Karpas-422 (cell line): ENCODE measurements at regions not wholly inside any gene's neighbourhood (a gene's known extent, or its start where the extent isn't known, plus 50 kb on each side); places are given as distances from the start of the nearest gene placed in this dataset.
A peak's percentile ranks its signal among the peaks of the same experiment; 100 is the strongest.

ENCODE experiments used
- DNase-seq: peaks from one replicate; pipeline ENCODE4 v3.0.0-alpha.2; 2015
- H2AFZ ChIP-seq: fragments of 200-600 bp; sonication (generic); 2 replicates; pipeline ENCODE4 v1.6.1; 2014; ENCODE audit warnings: antibody characterized with exemption, low read length, mixed read lengths
- H3K27ac ChIP-seq: fragments of 200-600 bp; sonication (generic); 2 replicates; pipeline ENCODE4 v1.5.1; 2014; ENCODE audit warnings: mild to moderate bottlenecking, low read length, moderate library complexity
- H3K27me3 ChIP-seq: fragments of 200-600 bp; sonication (generic); 2 replicates; pipeline ENCODE4 v1.6.1; 2014; ENCODE audit warnings: low read length, mixed read lengths
- H3K36me3 ChIP-seq: fragments of 200-600 bp; sonication (generic); 2 replicates; pipeline ENCODE4 v1.6.1; 2014; ENCODE audit warnings: low read length, mixed read lengths; ENCODE audit not compliant: insufficient read depth
- H3K4me1 ChIP-seq: fragments of 200-600 bp; sonication (generic); 2 replicates; pipeline ENCODE4 v1.6.1; 2014; ENCODE audit warnings: mild to moderate bottlenecking, low read length, mixed read lengths
- H3K4me2 ChIP-seq: fragments of 200-600 bp; sonication (generic); 2 replicates; pipeline ENCODE4 v1.6.1; 2014; ENCODE audit warnings: low read length, low read depth, mild to moderate bottlenecking; ENCODE audit not compliant: poor library complexity, severe bottlenecking
- H3K4me3 ChIP-seq: fragments of 200-600 bp; sonication (generic); 2 replicates; pipeline ENCODE4 v1.5.1; 2014; ENCODE audit warnings: mild to moderate bottlenecking, antibody characterized with exemption, low read length, mixed read lengths
- H3K79me2 ChIP-seq: fragments of 200-600 bp; sonication (generic); 2 replicates; pipeline ENCODE4 v1.6.1; 2014; ENCODE audit warnings: mild to moderate bottlenecking, low read length, mixed read lengths
- H3K9ac ChIP-seq: fragments of 200-600 bp; sonication (generic); 2 replicates; pipeline ENCODE4 v1.6.0; 2014; ENCODE audit warnings: low read length
- H3K9me2 ChIP-seq: fragments of 200-600 bp; sonication (generic), shearing (Covaris generic); replicated peaks from 2 replicates; pipeline ENCODE4 v1.6.0; 2014; ENCODE audit warnings: mild to moderate bottlenecking, low read length, moderate library complexity; ENCODE audit not compliant: insufficient read depth
- H3K9me3 ChIP-seq: fragments of 300-700, 200-600 bp; sonication (generic); 2 replicates; pipeline ENCODE4 v1.6.1; 2014; ENCODE audit warnings: low read length, mixed read lengths
- H4K20me1 ChIP-seq: fragments of 200-600 bp; sonication (generic); 2 replicates; pipeline ENCODE4 v1.6.1; 2014; ENCODE audit warnings: mild to moderate bottlenecking, antibody characterized with exemption, low read length, low read depth; ENCODE audit not compliant: insufficient read depth

- H3K36me3 ChIP-seq, result no peaks in the 10 kb centered on the region
- no peaks in the 10 kb centered on the region for H3K79me2 ChIP-seq
- no peaks in the 10 kb centered on the region for H3K9me3 ChIP-seq
- H3K27ac ChIP-seq, result no peak overlapping the region
- DNase-seq, result no peak
- no peaks in the 10 kb centered on the region for H4K20me1 ChIP-seq
- H3K27me3 ChIP-seq, result no peaks in the 10 kb centered on the region
- H3K9me2 ChIP-seq, result no peaks in the 10 kb centered on the region
- H3K4me2 ChIP-seq, result no peak overlapping the region
- H3K9ac ChIP-seq, result no peak overlapping the region
- H3K4me1 ChIP-seq, result no peaks in the 10 kb centered on the region
- H3K4me3 ChIP-seq, result no peak overlapping the region
- no peak overlapping the region for H2AFZ ChIP-seq
Observed at GRCh38 chr17:13421581-13422130, 180.1 kb downstream of the HS3ST3A1 start.

GRCh38 chr17:13420878-13421277 is 180.9 kb downstream of the HS3ST3A1 start:
- no peak overlapping the region for H3K9ac ChIP-seq
- no peak overlapping the region for H2AFZ ChIP-seq
- H4K20me1 ChIP-seq, result no peaks in the 10 kb centered on the region

DNA sequence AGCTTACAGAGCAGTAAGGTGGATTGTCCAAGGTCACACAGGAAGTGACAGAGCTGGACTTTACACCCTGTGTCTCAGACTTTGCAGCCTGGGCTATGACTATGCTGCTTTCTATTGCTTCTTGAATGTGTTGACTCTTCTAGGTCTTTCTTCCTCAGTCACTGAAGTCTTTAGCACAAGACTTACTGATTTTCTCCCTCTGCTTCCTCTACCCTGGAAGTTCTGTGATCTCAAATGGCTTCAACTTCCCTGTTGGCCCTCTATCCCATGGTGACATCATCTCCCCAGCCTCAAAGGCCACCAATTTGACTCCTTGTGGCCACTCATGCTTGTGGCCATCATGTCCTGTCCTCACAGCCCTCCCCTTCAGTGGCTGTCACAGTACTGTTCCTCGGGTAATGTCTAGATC is 181.3 kb downstream of the HS3ST3A1 start:
- Histone ChIP-seq H3K4me1 (no peaks in the 10 kb centered on the region), H3K27me3 (no peaks in the 10 kb centered on the region), H3K27ac (no peak overlapping the region), H3K4me3 (no peak overlapping the region), H3K4me2 (no peak overlapping the region), H3K9ac (no peak overlapping the region), H3K36me3 (no peaks in the 10 kb centered on the region), H2AFZ (no peak overlapping the region), H3K9me3 (no peaks in the 10 kb centered on the region), H3K79me2 (no peaks in the 10 kb centered on the region), H3K9me2 (no peaks in the 10 kb centered on the region), H4K20me1 (no peaks in the 10 kb centered on the region)
- DNase-seq, result no peak

More at GRCh38 chr17:13420878-13421277, 180.9 kb downstream of the HS3ST3A1 start:
- Histone ChIP-seq H3K27me3 (no peaks in the 10 kb centered on the region), H3K27ac (no peak overlapping the region), H3K4me1 (no peaks in the 10 kb centered on the region), H3K4me3 (no peak overlapping the region), H3K9me2 (no peaks in the 10 kb centered on the region), H3K79me2 (no peaks in the 10 kb centered on the region), H3K9me3 (no peaks in the 10 kb centered on the region), H3K4me2 (no peak overlapping the region), H3K36me3 (no peaks in the 10 kb centered on the region)
- no peak for DNase-seq

- no peaks in the 10 kb centered on the region for H3K79me2 ChIP-seq
- H3K27me3 ChIP-seq, result no peaks in the 10 kb centered on the region
- H3K9me3 ChIP-seq, result no peaks in the 10 kb centered on the region
- H3K9me2 ChIP-seq, result no peaks in the 10 kb centered on the region
- DNase-seq, result no peak
- H3K4me1 ChIP-seq, result no peaks in the 10 kb centered on the region
- no peak overlapping the region for H3K27ac ChIP-seq
- no peaks in the 10 kb centered on the region for H4K20me1 ChIP-seq
- no peak overlapping the region for H2AFZ ChIP-seq
- no peak overlapping the region for H3K4me3 ChIP-seq
- peak overlapping the region; percentile 6 for H3K4me2 ChIP-seq
- H3K9ac ChIP-seq, result no peak overlapping the region
- no peaks in the 10 kb centered on the region for H3K36me3 ChIP-seq
Observed at GRCh38 chr17:13419676-13420075, 182.1 kb downstream of the HS3ST3A1 start.

- H3K79me2 ChIP-seq, result no peaks in the 10 kb centered on the region
- H4K20me1 ChIP-seq, result no peaks in the 10 kb centered on the region
- H2AFZ ChIP-seq, result no peak overlapping the region
- no peak overlapping the region for H3K4me3 ChIP-seq
- H3K9me3 ChIP-seq, result no peaks in the 10 kb centered on the region
- no peaks in the 10 kb centered on the region for H3K9me2 ChIP-seq
- H3K27ac ChIP-seq, result no peak overlapping the region
- no peaks in the 10 kb centered on the region for H3K4me1 ChIP-seq
- H3K27me3 ChIP-seq, result no peaks in the 10 kb centered on the region
- no peak for DNase-seq
- H3K4me2 ChIP-seq, result no peak overlapping the region
- H3K36me3 ChIP-seq, result no peaks in the 10 kb centered on the region
- no peak overlapping the region for H3K9ac ChIP-seq
Observed at GRCh38 chr17:13418891-13419290, 182.8 kb downstream of the HS3ST3A1 start.

DNA sequence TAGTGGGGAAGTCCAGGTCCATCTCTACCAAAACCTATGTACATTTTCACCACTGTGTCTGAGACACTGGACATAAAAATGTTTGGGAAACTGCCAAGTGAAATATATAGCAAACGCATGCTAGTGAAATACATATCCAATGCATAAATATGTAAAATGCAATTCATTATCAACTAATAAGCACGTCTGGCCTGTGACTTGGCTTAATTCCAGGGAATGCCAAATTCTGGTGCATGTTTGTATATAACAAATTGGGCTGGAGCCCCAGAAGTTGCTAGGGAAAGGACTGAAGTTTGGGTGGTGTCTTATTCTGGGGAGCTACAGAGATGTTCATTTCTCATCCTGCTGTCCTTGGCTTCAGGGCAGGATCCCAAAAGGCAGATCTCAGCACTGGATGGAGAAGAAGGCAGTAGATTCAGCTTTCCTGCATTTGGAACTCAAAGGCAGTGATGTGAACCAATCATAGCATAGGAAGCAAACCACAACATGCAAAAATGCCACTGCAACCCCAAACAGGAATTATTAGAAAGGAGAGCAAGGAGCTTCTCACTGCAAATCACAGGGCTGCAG is 184.3 kb downstream of the HS3ST3A1 start:
- Histone ChIP-seq H3K79me2 (no peaks in the 10 kb centered on the region), H3K36me3 (no peaks in the 10 kb centered on the region), H3K9me3 (no peaks in the 10 kb centered on the region), H3K4me1 (no peaks in the 10 kb centered on the region), H3K27me3 (no peaks in the 10 kb centered on the region), H3K9me2 (no peaks in the 10 kb centered on the region), H3K4me2 (no peak overlapping the region), H3K9ac (no peak overlapping the region), H2AFZ (no peak overlapping the region), H3K4me3 (no peak overlapping the region), H3K27ac (no peak overlapping the region), H4K20me1 (no peaks in the 10 kb centered on the region)
- DNase-seq, result no peak

DNA sequence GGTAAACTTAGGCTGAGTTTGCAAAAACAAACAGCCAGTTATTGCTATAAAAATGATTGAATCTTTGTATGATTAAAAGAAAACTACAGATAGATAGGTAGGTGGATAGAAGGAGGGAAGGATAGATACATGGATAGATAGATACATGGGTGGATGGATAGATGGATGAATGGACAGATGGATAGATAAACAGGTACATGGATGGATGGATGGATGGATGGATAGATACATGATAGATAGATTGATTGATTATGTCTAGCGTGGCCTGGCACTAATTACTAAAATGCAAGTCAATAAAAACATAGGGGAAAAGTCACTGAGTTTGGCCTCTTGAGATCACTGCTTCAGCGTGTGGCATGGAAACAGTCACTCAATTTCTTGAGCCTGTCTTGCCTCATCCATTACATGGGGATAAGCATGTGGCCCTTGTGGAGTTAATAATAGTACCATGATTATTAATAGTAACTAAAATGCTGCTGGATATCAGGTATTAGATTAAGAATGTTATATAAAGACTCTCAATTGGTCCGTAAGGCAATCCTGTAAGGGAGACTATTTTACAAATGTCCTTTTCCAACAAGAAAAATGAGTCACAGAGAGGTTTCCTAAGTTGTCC is 184.9 kb downstream of the HS3ST3A1 start:
- no peak overlapping the region for H2AFZ ChIP-seq
- H3K36me3 ChIP-seq, result no peaks in the 10 kb centered on the region
- H3K27ac ChIP-seq, result no peak overlapping the region
- H3K4me2 ChIP-seq, result no peak overlapping the region
- H3K4me3 ChIP-seq, result no peak overlapping the region
- no peak overlapping the region for H3K9ac ChIP-seq
- no peaks in the 10 kb centered on the region for H3K79me2 ChIP-seq
- no peak for DNase-seq
- no peaks in the 10 kb centered on the region for H3K9me3 ChIP-seq
- H3K9me2 ChIP-seq, result no peaks in the 10 kb centered on the region
- no peaks in the 10 kb centered on the region for H4K20me1 ChIP-seq
- no peaks in the 10 kb centered on the region for H3K4me1 ChIP-seq
- no peaks in the 10 kb centered on the region for H3K27me3 ChIP-seq

GRCh38 chr17:13415871-13416416 is 185.8 kb downstream of the HS3ST3A1 start:
- Histone ChIP-seq H3K27ac (no peak overlapping the region), H3K4me3 (no peak overlapping the region), H4K20me1 (no peaks in the 10 kb centered on the region), H3K4me2 (no peak overlapping the region), H3K9ac (no peak overlapping the region), H3K4me1 (no peaks in the 10 kb centered on the region), H2AFZ (no peak overlapping the region), H3K36me3 (no peaks in the 10 kb centered on the region), H3K9me2 (no peaks in the 10 kb centered on the region), H3K27me3 (no peaks in the 10 kb centered on the region), H3K79me2 (no peaks in the 10 kb centered on the region), H3K9me3 (no peaks in the 10 kb centered on the region)
- no peak for DNase-seq
